SK-N-SH treated with all-trans-retinoic acid at 6 μM for 48 hours (cell line): ENCODE measurements at regions not wholly inside any gene's neighbourhood (a gene's known extent, or its start where the extent isn't known, plus 50 kb on each side); places are given as distances from the start of the nearest gene placed in this dataset.
"Not testable (repeated sequence)": the region's sequence is repeated elsewhere in the genome, so short reads cannot be mapped to it uniquely, and the experiment has no call there.

Experiments used
- ATAC-seq: fragments of 200-7000 bp; cut with Tn5 transposase; 3 replicates; pipeline ENCODE4 v1.9.1; 2020; ENCODE audit warnings: mild to moderate bottlenecking, moderate library complexity
- ARNTL ChIP-seq: fragments of 450-650 bp; formaldehyde crosslinking; IDR thresholded peaks from 2 replicates; pipeline ENCODE4 v1.5.0; 2020; ENCODE audit warnings: low read depth, mild to moderate bottlenecking, moderate library complexity, borderline replicate concordance
- BACH2 ChIP-seq: fragments of 250-450 bp; sonication (Bioruptor Pico); IDR thresholded peaks from 2 replicates; pipeline ENCODE4 v1.9.0; 2021; ENCODE audit warnings: mild to moderate bottlenecking, borderline replicate concordance
- CSDC2 ChIP-seq: fragments of 250-450 bp; sonication (Bioruptor Pico); IDR thresholded peaks from 2 replicates; pipeline ENCODE4 v1.5.0; 2020; ENCODE audit warnings: mild to moderate bottlenecking, moderate library complexity
- ESRRG ChIP-seq: fragments of 250-450 bp; sonication (Bioruptor Pico); IDR thresholded peaks from 2 replicates; pipeline ENCODE4 v1.6.1; 2021; ENCODE audit warnings: mild to moderate bottlenecking
- GLIS3 ChIP-seq: fragments of 250-450 bp; sonication (Bioruptor Pico); IDR thresholded peaks from 2 replicates; pipeline ENCODE4 v1.5.0; 2020; ENCODE audit warnings: mild to moderate bottlenecking, moderate library complexity
- ISL1 ChIP-seq: fragments of 250-450 bp; sonication (Bioruptor Pico); IDR thresholded peaks from 2 replicates; pipeline ENCODE4 v2.1.2; 2022; ENCODE audit warnings: mild to moderate bottlenecking, moderate library complexity
- OSR1 ChIP-seq: fragments of 250-450 bp; sonication (Bioruptor Pico); IDR thresholded peaks from 2 replicates; pipeline ENCODE4 v1.8.0; 2022; ENCODE audit warnings: moderate library complexity, mild to moderate bottlenecking, inconsistent platforms
- PATZ1 ChIP-seq: fragments of 250-450 bp; sonication (Bioruptor Pico); IDR thresholded peaks from 2 replicates; pipeline ENCODE4 v1.8.0; 2020; ENCODE audit warnings: mild to moderate bottlenecking, moderate library complexity, borderline replicate concordance
- PPARA ChIP-seq: fragments of 250-450 bp; sonication (Bioruptor Pico); IDR thresholded peaks from 2 replicates; pipeline ENCODE4 v1.5.0; 2020; ENCODE audit warnings: mild to moderate bottlenecking, borderline replicate concordance
- RARB ChIP-seq: fragments of 250-450 bp; sonication (Bioruptor Pico); IDR thresholded peaks from 2 replicates; pipeline ENCODE4 v1.8.0; 2021; ENCODE audit warnings: mild to moderate bottlenecking, moderate library complexity
- SNAI2 ChIP-seq: fragments of 250-450 bp; sonication (Bioruptor Pico); IDR thresholded peaks from 2 replicates; pipeline ENCODE4 v1.5.0; 2020; ENCODE audit warnings: mild to moderate bottlenecking, moderate library complexity
- TOX ChIP-seq: fragments of 250-450 bp; sonication (Bioruptor Pico); IDR thresholded peaks from 2 replicates; pipeline ENCODE4 v1.8.0; 2021; ENCODE audit warnings: mild to moderate bottlenecking, moderate library complexity, borderline replicate concordance
- ZC3H10 ChIP-seq: fragments of 250-450 bp; sonication (Bioruptor Pico); IDR thresholded peaks from 2 replicates; pipeline ENCODE4 v1.5.1; 2021; ENCODE audit warnings: mild to moderate bottlenecking, moderate library complexity
- ZFP3 ChIP-seq: fragments of 250-450 bp; sonication (Bioruptor Pico); IDR thresholded peaks from 2 replicates; pipeline ENCODE4 v1.5.0; 2020; ENCODE audit warnings: mild to moderate bottlenecking, moderate library complexity
- ZFP30 ChIP-seq: fragments of 450-650 bp; formaldehyde crosslinking; IDR thresholded peaks from 2 replicates; pipeline ENCODE4 v1.5.0; 2022; ENCODE audit warnings: mild to moderate bottlenecking, moderate library complexity
- ZNF70 ChIP-seq: fragments of 450-650 bp; formaldehyde crosslinking; IDR thresholded peaks from 2 replicates; pipeline ENCODE4 v1.5.0; 2020; ENCODE audit warnings: mild to moderate bottlenecking, moderate library complexity
- ZNF8 ChIP-seq: fragments of 450-650 bp; formaldehyde crosslinking; IDR thresholded peaks from 2 replicates; pipeline ENCODE4 v1.5.0; 2020; ENCODE audit warnings: mild to moderate bottlenecking, moderate library complexity
- TF ChIP-seq, protein P1 (sequence below): fragments of 250-450 bp; sonication (Bioruptor Pico); IDR thresholded peaks from 2 replicates; pipeline ENCODE4 v1.5.1; 2020; ENCODE audit warnings: low read depth, mild to moderate bottlenecking, moderate library complexity
- TF ChIP-seq, protein P2 (sequence below): fragments of 250-450 bp; sonication (Bioruptor Pico); IDR thresholded peaks from 2 replicates; pipeline ENCODE4 v1.5.0; 2020; ENCODE audit warnings: mild to moderate bottlenecking, moderate library complexity
- TF ChIP-seq, protein P3 (sequence below): fragments of 250-450 bp; sonication (Bioruptor Pico); IDR thresholded peaks from 2 replicates; pipeline ENCODE4 v1.8.0; 2021; ENCODE audit warnings: low read depth, mild to moderate bottlenecking, moderate library complexity, borderline replicate concordance
- TF ChIP-seq, protein P4 (sequence below): fragments of 250-450 bp; sonication (Bioruptor Pico); IDR thresholded peaks from 2 replicates; pipeline ENCODE4 v1.5.1; 2021; ENCODE audit warnings: mild to moderate bottlenecking, moderate library complexity

- ATAC-seq = no peak
- TF ChIP-seq OSR1 (CRISPR knock-in tag) (no peak), ZNF70 (CRISPR knock-in tag) (no peak), TOX (CRISPR knock-in tag) (no peak), PATZ1 (CRISPR knock-in tag) (no peak), PPARA (CRISPR knock-in tag) (no peak), CSDC2 (CRISPR knock-in tag) (no peak), ARNTL (CRISPR knock-in tag) (no peak), ZFP3 (no peak), GLIS3 (no peak), ZFP30 (CRISPR knock-in tag) (no peak), RARB (no peak), SNAI2 (CRISPR knock-in tag) (no peak), ISL1 (no peak), BACH2 (CRISPR knock-in tag) (no peak), ZC3H10 (CRISPR knock-in tag) (no peak), ZNF8 (CRISPR knock-in tag) (no peak)
- TF ChIP-seq, protein P1, sequence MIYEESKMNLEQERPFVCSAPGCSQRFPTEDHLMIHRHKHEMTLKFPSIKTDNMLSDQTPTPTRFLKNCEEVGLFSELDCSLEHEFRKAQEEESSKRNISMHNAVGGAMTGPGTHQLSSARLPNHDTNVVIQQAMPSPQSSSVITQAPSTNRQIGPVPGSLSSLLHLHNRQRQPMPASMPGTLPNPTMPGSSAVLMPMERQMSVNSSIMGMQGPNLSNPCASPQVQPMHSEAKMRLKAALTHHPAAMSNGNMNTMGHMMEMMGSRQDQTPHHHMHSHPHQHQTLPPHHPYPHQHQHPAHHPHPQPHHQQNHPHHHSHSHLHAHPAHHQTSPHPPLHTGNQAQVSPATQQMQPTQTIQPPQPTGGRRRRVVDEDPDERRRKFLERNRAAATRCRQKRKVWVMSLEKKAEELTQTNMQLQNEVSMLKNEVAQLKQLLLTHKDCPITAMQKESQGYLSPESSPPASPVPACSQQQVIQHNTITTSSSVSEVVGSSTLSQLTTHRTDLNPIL (CRISPR knock-in tag) = no peak
- TF ChIP-seq, protein P2, sequence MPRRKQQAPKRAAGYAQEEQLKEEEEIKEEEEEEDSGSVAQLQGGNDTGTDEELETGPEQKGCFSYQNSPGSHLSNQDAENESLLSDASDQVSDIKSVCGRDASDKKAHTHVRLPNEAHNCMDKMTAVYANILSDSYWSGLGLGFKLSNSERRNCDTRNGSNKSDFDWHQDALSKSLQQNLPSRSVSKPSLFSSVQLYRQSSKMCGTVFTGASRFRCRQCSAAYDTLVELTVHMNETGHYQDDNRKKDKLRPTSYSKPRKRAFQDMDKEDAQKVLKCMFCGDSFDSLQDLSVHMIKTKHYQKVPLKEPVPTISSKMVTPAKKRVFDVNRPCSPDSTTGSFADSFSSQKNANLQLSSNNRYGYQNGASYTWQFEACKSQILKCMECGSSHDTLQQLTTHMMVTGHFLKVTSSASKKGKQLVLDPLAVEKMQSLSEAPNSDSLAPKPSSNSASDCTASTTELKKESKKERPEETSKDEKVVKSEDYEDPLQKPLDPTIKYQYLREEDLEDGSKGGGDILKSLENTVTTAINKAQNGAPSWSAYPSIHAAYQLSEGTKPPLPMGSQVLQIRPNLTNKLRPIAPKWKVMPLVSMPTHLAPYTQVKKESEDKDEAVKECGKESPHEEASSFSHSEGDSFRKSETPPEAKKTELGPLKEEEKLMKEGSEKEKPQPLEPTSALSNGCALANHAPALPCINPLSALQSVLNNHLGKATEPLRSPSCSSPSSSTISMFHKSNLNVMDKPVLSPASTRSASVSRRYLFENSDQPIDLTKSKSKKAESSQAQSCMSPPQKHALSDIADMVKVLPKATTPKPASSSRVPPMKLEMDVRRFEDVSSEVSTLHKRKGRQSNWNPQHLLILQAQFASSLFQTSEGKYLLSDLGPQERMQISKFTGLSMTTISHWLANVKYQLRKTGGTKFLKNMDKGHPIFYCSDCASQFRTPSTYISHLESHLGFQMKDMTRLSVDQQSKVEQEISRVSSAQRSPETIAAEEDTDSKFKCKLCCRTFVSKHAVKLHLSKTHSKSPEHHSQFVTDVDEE (CRISPR knock-in tag) = no peak
- TF ChIP-seq, protein P3, sequence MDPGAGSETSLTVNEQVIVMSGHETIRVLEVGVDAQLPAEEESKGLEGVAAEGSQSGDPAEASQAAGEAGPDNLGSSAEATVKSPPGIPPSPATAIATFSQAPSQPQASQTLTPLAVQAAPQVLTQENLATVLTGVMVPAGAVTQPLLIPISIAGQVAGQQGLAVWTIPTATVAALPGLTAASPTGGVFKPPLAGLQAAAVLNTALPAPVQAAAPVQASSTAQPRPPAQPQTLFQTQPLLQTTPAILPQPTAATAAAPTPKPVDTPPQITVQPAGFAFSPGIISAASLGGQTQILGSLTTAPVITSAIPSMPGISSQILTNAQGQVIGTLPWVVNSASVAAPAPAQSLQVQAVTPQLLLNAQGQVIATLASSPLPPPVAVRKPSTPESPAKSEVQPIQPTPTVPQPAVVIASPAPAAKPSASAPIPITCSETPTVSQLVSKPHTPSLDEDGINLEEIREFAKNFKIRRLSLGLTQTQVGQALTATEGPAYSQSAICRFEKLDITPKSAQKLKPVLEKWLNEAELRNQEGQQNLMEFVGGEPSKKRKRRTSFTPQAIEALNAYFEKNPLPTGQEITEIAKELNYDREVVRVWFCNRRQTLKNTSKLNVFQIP (CRISPR knock-in tag) = no peak
Measured at GRCh38 chr16:60203525-60204124, 1469.5 kb upstream of the GOT2 start.

GRCh38 chr16:60200729-60201128 lies 1466.6 kb upstream of the GOT2 start:
- not testable (repeated sequence) for ATAC-seq

DNA sequence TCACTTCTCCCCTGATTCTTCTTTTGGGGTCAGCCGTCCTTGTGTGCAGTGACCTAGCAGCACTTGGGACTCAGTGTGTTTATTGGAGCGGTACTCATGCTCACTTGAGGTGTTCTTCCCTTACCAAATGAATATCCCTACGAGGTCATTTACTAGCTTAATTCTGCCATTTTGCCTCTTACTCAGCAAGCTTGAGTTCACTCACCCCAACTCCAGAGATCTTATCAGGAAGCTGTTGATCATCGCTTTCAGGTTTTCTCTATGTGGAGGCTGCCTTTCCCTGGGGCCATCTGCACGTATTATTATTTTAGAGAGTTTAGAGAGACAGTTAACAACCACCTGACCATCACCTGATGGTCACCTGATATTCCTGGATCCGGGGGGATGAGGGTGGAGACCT lies 1466.0 kb upstream of the GOT2 start:
- no peak for ATAC-seq
- no peak for TF ChIP-seq ZNF70 (CRISPR knock-in tag)
- TF ChIP-seq GLIS3 = no peak
- no peak for TF ChIP-seq BACH2 (CRISPR knock-in tag)

DNA sequence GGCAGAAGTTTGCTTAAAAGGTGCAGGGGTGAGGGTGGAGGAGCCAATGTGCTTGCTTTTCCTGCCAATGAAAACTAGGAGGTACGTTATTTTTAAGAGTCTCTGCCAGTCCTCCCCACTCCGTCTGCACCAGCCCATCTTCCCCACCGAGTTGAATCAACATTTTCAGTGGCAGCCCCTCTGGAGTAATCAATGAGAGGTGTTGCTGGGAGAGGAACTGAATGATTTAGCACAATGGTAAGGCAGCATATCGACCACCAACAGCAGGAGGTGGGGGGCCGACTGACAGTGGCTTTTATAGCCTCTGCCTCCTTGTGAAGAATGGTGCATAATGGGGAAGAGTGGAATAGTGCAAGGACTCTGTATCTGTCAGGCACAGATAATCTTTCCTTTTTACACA lies 1465.0 kb upstream of the GOT2 start:
- ATAC-seq = no peak
- TF ChIP-seq ESRRG (CRISPR knock-in tag) (no peak), OSR1 (CRISPR knock-in tag) (no peak), ISL1 (no peak), GLIS3 (no peak), ZFP3 (no peak), ZNF70 (CRISPR knock-in tag) (no peak), PATZ1 (CRISPR knock-in tag) (no peak), CSDC2 (CRISPR knock-in tag) (no peak), SNAI2 (CRISPR knock-in tag) (no peak), BACH2 (CRISPR knock-in tag) (no peak)
- TF ChIP-seq, protein P4, sequence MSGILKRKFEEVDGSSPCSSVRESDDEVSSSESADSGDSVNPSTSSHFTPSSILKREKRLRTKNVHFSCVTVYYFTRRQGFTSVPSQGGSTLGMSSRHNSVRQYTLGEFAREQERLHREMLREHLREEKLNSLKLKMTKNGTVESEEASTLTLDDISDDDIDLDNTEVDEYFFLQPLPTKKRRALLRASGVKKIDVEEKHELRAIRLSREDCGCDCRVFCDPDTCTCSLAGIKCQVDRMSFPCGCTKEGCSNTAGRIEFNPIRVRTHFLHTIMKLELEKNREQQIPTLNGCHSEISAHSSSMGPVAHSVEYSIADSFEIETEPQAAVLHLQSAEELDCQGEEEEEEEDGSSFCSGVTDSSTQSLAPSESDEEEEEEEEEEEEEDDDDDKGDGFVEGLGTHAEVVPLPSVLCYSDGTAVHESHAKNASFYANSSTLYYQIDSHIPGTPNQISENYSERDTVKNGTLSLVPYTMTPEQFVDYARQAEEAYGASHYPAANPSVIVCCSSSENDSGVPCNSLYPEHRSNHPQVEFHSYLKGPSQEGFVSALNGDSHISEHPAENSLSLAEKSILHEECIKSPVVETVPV = no peak
- TF ChIP-seq, protein P2 (CRISPR knock-in tag) = no peak
